NCI-H2196 treated with DMSO at 0.1 percent for 48 hours (cell line): ENCODE measurements at regions not wholly inside any gene's neighbourhood (a gene's known extent, or its start where the extent isn't known, plus 50 kb on each side); places are given as distances from the start of the nearest gene placed in this dataset.

Source experiments
- DNase-seq: peaks from one replicate; lab custom pipeline; 2025; ENCODE audit not compliant: unreplicated experiment; lab: John Stamatoyannopoulos, UW

DNA sequence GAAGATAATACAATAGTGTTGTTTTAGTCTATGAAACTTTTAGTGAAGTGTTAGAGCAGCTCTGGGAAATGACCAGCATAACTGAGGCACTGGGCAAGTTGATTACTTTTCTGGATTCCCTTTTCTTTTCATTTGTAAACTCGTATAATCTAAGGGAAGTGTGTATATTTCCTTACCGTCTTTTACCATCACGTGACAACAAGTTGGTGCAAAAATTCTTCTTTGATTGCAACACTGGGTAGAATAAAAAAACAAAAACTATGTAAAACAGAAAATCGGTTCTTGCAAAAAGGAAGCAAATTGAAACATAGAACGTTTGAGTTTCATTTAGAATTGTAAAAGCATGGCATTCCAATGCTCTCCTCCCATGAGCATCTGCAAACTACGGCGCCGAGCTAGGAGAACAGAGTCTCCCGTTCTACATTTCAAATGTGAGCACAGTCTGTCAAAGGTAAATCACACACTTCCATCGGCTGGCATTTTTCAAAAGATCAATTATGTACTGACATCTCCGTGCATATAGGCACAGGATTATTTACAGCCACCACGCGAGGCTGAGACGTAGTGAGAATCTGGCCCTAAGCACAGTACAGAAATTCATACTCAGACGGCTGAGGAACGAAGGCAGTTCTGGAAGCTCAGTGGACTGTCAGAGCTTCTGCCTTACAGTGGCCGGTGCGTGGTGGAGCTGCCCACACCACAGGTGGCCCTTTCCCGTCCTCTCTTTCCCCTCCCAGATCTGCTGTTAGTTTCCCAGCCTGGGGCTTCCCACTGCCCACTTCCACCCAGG lies 314.0 kb downstream of the BMP7 start:
- DNase-seq, result no peak

DNA sequence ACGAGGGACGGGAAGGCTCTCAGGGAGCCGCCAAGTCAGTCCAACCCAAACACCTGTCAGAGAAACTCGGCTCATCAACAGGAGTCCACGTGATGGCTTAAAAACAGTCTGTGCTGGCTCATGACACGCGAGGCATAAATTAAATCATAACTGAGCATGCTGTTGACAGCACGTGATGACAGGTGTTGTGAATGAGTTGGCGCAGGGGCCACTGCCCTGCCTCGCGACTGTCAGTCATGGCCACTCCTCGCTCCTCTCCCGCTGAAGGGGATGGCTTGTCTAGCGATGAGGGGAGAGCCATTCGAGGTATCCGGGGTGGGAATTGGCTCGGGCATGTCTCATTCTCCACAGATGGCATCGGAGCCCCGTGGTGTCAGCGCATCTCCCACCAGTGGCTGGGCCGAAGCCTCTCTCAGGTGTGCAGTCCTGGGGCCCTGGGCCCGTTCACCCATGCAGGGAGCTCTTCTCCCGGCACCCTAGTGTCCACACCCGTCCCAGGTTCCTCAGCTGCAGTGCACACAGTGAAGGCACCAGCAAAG lies 313.3 kb downstream of the BMP7 start:
- no peak for DNase-seq

DNA sequence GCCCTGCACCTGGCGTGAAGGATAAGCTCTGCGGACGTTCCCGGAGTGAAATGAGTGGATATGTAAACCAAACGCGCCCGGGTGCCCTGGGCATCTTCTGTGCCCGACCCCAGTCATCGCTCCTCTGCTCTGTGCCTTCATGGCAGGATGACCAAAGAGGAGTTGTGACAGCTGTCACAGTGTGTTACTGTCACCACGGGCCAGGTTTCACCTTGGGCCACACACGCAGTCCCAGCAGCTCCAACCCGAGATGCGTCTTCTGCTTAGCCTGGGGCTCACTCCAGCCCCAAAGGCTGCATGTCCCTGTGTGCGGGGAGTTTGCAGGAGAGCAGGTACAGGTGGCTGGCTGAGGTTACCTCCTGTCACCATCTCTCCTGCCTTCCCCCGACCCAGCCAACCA lies 311.6 kb downstream of the BMP7 start:
- no peak for DNase-seq

DNA sequence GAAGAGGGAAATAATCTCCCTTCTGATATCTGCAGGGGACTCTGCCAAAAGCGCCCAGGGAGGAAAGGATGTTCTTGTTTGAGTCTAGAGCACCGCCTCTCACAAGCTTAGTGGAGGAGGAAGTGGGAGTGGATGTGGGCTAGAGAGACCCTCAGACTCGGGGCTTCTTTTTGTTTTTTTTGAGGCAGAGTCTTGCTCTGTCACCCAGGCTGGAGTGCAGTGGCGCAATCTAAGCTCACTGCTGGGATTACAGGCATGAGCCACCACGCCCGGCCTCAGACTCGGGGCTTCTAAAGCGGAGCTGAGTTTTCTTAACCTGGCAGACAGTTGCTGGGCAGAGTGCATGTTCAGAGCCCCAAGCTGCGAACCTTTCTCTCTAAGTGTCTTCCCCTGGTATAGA lies 310.8 kb downstream of the BMP7 start:
- DNase-seq, result no peak

DNA sequence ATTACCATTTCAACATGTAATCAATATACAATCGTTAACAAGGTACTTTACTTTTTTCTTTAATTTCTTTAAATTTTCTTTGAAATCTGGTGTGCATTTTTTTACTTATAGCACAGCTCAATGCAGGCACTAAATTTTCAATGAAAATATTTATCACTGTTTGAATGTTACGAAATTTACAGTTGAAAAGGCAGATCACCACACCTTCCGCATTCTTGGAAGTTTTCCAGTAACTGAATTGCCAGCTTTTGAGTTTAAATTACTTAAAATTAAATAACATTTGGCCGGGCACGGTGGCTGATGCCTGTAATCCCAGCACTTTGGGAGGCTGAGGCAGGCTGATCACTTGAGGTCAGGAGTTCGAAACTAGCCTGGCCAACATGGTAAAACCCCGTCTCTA lies 309.9 kb downstream of the BMP7 start:
- DNase-seq, result no peak

DNA sequence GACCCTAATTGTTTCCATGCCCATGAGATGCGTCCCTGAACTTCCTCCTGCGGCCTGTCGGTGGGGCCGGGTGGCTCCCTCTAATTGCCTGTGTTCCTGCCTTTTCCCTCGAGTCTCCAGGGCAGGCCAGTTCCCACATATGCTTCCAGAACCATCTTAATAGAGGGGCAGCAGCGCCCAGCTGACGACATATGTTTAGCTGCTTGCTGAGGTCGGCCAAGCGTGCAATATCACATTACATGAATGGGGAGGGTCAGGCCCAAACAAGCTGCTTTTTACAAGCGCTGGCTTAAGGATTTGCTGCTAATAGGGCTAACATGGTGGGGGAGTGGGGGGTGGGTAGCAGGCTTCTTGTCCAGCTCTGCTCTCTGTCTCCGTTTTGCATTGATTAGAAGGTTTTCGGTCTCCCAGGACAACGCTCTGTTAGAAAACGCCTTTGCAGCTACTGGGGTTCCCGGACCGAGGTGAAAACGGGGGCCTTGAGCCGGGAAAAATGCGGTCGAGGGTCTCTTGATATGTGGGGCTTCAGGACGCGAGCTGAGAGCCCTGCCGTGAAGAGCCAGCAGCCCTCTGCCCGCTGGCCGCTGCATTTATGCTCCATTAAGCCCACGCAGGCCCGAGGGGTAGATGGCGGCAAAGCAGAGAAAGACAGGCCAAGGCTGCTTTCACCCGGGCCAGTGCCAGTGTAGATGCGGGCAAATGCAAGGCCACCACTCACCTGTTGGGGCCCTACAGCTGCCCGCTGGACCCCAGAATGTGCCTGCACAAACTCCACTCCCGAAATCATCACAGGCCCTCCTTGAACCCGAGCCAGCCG lies 308.5 kb downstream of the BMP7 start:
- no peak for DNase-seq

DNA sequence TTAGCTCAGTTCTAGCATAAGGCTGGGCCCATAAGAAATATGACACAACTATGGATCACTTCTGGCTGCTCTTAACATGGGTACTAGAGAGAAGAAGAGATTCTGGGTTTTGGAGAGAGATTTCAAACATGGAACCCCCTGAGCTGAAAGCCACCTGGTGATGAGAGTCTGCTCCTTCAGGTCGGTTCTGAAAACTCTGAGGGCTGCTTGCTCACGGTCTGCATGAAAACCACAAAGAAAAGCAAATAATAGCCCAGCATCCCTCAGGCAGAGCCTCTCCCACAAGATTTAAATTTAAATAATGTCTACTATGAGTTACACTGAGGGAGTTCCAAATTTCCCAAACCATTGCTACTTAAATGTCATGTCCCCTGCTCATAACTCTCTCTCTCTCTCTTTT lies 301.5 kb downstream of the BMP7 start:
- DNase-seq, result no peak

DNA sequence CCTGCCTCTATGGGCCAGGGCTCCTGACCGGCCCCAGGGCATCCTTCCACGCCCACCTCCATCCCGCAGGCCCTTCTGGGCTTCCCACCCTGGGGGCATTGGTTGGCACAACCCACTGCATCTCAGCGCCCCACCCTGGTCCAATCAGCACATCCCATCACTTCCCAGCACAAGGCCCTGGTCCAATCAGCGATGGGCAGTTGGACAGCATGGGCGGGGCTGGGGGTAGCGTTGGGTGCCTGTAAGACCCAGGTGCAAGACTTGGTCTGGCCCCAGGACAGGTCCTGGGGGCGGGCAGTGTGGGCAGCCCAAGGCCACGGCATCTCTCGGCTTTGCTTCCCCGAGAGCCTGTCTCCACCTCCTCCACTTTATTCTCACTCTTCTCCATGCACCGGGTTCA lies 298.5 kb downstream of the BMP7 start:
- no peak for DNase-seq

DNA sequence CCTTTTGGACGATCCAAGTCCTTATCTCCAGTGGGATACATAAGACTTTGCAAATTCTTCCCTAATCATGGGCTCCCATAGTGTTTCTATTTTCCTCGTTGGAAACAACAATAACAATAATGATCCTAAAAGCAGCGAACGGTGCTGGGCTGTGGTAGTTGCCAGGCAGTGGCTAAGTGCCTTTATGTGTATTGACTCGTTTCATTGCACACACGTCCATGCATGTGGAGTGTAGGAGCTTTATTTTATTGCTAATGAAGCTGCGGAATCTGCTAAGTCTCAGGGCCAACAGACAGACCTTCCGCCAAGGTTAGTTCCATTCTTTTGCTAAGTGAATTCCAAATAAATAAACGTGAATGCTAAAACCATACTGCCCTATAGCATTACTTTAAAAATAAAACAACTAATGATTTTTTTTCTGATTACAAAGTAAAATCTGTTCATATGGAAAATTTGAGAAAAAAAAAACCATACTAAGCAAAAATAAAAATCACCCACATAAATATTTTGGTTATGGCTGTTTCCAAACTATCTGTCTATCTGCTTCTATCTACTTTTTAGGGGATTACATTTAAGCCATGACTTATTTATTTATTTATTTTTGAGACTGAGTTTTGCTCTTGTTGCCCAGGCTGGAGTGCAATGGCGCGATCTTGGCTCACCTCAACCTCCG lies 297.9 kb downstream of the BMP7 start:
- DNase-seq, result no peak

DNA sequence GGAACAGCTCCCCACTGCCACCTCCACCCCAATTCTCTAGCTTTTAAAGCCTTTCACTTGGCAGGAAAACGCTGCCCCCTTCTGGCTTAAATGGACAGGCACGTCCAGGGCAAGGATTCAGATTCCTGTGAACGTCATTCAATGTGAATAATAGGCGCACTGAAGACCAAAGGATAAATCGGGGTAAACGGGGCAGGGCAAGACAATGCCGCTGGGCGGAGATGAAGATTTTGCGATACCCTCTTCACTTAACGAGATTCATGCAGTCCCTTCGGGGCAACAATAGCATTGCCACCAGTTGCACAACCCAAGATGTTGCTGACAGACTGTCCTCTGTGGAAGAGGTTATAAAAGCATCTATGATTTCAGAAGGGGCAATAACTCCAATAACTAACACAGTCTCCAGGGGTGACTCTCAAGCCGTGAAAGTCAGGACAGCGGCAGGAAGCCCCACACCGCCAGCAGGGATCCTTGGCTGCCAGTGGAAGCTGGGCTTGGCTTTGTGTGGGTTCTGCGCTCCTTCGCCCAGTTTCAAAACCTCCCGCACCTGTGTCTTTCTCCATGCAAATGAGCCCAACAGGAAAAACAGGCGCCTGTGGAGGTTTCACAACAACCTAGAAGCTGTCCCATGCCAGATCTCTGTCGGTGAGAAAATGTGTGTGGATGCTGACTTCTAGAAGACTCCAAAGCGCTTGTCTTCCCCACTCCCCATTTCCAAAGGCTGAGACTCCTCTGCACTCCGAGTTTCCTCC lies 291.8 kb downstream of the BMP7 start:
- no peak for DNase-seq

DNA sequence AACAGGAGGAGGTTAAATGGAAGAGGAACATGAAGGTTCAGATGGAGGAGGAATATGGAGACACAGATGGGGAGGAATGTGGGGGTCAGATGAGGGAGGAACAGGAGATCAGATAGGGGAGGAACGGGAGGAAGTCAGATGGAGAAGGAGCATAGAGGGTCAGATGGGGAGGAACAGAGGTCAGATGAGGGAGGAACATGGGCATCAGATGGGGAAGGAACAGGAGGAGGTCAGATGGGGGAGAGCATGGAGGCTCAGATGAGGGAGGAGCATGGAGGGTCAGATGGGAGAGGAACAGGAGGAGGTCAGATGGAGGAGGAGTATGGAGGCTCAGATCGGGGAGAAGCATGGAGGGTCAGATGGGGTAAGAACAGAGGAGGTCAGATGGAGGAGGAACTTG lies 290.6 kb downstream of the BMP7 start:
- DNase-seq, result no peak

DNA sequence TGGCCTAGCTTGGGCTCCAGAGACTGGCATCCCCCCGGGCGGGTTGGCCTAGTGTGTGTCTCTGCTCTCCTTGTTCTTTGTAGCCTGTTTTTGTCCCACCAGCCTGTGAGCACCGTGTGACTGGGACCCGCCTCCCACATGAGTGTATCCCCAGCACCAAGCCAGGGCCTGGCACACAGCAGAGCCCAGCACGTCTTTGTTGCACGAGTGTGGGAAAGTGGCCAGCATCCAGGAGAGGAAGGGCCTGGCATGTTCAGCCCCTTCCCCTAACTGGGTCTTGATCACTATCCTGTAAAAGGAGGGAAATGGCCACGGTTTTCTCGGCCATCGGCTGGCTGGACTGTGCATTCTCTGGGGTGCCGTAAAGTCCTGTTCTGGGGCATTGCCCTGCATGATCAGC lies 290.1 kb downstream of the BMP7 start:
- no peak for DNase-seq

DNA sequence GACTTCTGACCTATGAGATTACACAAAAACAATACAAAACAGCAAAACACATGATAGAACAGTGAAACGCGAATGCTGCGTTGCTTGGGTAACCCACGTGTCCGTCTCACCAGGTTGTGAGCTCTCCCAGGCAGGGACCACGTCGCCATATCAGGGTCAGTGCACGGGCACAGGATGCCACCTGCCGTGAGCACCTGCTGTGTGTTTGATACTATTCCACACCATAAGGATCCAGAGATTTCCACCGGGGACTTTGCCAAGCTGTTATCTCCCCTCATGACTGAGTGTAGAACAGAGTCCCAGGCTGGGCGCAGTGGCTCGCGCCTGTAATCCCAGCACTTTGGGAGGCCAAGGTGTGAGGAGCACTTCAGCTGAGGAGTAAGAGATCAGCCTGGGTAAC lies 288.0 kb downstream of the BMP7 start:
- no peak for DNase-seq

DNA sequence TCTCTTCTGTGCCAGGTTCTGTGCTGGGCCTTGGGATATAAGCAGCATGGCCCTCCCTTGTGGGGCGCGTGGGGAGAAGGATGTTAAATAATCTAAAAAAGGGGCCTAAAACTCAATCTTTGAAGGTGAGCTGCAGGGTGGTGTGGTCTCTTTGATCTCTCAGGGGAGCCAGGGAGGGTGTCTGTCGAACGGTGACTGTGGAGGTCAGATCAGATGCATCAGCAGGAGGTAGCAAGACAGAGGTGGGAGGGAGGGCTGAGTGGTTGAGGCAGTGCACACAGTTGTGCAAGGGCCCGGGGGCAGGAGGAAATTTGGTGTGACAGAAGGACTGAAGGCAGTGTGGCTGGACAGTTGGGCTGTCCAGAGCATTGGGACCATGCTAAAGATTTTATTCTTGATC lies 287.3 kb downstream of the BMP7 start:
- no peak for DNase-seq

DNA sequence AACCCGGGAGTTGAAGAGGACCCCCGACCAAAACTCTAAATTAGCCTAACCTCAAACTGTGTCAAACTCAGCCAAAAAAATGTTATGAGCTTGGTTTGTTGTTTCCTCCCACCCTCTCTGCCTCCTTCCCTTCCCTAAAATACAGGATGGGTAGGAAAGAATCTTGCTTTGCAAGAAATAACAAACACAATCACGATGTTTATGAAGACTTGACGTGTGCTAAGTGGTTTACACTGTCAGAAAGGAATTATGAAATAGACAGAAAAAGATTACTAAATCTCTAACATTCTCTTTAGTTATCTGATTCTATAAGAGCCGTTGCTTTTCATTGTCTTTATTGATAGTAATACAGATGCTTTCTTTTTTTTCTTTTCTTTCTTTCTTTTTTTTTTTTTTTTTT lies 285.1 kb downstream of the BMP7 start:
- no peak for DNase-seq

DNA sequence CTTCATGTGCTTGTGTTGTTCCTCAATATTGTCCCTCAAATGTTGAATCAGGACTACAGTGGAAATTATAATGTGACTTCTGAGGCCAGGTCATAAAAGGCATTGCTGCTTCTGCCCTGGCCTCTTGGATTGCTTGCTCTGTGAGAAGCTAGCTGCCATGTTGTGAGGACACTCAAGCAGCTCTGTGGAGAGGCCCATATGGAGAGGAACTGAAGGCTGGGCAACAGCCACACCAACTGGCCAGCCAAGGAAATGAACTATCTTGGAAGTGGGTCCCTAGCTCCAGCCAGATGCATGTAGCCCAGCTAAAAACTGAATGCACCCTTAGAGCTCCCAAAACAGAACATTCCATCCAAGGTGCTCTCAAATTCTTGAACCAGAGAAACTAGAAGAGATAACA lies 282.6 kb downstream of the BMP7 start:
- DNase-seq, result no peak

DNA sequence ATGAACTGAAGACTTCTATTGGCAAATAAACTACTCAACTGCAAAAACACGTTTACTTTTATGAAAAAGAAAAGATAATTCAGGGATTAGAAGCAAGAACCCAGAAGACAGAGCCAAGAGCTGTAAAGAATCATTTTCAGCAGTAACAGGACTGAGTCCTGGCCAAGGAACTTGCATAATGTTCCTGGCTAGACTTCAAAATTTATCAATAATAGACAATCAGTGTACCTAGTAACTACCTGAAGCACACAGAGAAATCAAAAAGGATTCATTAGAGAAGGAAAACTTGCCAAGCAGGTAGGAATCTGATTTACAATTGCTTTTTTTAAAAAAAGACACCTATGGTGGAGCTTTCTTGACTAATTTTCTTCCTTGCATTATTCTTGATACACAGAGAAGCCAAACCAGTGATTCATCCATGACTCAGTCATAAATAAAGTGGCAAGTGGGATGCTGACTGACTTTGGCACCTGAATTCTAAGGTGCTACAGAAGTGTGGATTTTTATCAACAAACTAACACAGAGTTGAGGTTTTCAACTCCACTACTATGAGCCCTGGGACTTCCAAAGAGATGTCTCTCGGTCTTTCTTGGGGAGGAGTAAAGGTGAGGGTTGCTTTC lies 281.3 kb downstream of the BMP7 start:
- DNase-seq, result no peak

DNA sequence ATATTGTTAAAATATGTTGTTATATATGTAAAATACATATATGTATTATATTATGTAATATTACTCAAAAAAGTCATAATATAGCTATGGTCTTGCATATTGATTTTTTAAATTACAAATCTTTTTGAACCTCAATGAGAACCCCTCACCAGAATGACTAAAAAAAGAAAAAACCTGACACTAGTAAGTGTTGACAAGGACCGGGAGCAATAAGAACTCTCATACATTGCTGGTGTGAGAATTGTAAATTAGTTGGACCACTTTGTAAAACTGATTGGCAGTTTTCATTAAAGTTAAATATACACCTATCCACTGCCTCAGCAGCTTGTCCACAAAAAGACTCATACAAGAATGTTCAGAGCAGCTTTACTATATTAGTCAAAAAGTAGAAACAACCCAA lies 280.0 kb downstream of the BMP7 start:
- DNase-seq, result no peak

DNA sequence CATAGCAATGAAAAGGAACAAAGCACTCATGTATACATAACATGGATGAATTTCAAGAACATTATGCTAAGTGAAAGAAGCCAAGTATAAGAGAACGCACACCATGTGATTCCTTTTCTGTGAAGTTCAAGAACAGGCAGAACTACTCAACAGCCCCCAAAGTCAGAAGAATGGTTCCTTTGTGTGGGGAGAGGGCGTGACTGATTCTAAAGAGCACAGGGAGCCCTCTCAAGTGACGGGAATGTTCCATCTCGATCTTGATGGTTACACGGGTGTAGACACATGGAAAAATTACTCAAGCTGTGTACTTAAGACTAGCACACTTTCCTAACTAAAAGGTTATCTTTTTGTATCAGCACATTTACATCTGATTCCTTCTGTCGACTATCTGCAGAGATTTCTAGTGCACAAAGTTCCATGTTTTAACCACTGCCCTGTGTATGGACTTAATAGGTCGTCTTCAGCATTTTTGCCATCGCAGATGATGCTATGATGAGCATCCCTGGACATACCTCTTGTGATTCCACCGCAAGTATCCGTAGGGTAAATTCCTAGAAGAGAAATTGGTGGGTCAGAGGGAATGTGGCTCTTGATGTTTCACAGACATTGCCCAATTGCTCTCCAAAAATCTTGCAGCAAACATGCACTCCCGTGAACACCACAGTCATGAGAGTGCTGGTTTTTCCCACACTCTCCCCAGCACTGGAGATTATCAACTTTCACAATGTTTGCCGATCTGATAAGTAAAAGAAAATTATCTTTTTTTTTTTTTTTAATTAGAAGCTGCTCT lies 279.3 kb downstream of the BMP7 start:
- no peak for DNase-seq

DNA sequence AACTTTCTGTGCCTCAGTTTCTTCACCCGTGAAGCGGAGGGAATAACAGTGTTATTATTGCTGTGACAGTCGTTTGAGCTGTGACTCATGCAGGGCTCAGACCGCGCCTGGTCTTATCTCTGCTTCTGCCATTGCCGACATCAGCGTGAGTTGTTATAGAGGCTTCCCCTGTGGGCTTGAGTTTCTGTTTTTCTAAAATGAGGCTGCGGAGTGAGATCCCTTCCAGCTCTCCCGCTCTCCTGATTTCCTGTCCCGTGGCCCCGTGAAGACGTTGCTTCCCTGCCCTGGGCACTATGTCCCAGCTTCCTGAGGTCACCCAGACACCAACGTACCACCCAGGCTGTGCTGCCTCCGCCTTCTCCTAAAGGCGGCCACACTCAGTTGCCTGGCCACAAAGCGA lies 278.5 kb downstream of the BMP7 start:
- no peak for DNase-seq
